Glutamatergic neuron (in vitro differentiated cells): ENCODE measurements at regions not wholly inside any gene's neighbourhood (a gene's known extent, or its start where the extent isn't known, plus 50 kb on each side); places are given as distances from the start of the nearest gene placed in this dataset.

Source experiments
- DNase-seq: peaks from one replicate; pipeline ENCODE4 v3.0.0; 2022
- H3K27ac Mint-ChIP-seq: one replicate; pipeline ENCODE4 v1.8.0; 2020; ENCODE audit warnings: mild to moderate bottlenecking, mixed read lengths, inconsistent platforms; ENCODE audit not compliant: unreplicated experiment
- H3K27me3 Mint-ChIP-seq: one replicate; pipeline ENCODE4 v1.8.0; 2020; ENCODE audit warnings: mild to moderate bottlenecking, moderate library complexity, mixed read lengths, inconsistent platforms; ENCODE audit not compliant: unreplicated experiment
- H3K36me3 Mint-ChIP-seq: one replicate; pipeline ENCODE4 v1.8.0; 2020; ENCODE audit warnings: mild to moderate bottlenecking, mixed read lengths, inconsistent platforms; ENCODE audit not compliant: unreplicated experiment
- H3K4me1 Mint-ChIP-seq: one replicate; pipeline ENCODE4 v1.8.0; 2020; ENCODE audit warnings: mild to moderate bottlenecking, low read depth, mixed read lengths, inconsistent platforms; ENCODE audit not compliant: unreplicated experiment
- H3K4me3 Mint-ChIP-seq: one replicate; pipeline ENCODE4 v1.8.0; 2020; ENCODE audit warnings: mild to moderate bottlenecking, mixed read lengths, inconsistent platforms; ENCODE audit not compliant: unreplicated experiment
- H3K9me3 Mint-ChIP-seq: one replicate; pipeline ENCODE4 v1.8.0; 2020; ENCODE audit warnings: mild to moderate bottlenecking, moderate library complexity, mixed read lengths, inconsistent platforms; ENCODE audit not compliant: unreplicated experiment
- TF ChIP-seq, protein P1 (sequence below): fragments of 200-600 bp; sonication (generic); IDR thresholded peaks from one replicate; pipeline ENCODE4 v1.5.0; 2021; ENCODE audit not compliant: partially characterized antibody, unreplicated experiment

DNA sequence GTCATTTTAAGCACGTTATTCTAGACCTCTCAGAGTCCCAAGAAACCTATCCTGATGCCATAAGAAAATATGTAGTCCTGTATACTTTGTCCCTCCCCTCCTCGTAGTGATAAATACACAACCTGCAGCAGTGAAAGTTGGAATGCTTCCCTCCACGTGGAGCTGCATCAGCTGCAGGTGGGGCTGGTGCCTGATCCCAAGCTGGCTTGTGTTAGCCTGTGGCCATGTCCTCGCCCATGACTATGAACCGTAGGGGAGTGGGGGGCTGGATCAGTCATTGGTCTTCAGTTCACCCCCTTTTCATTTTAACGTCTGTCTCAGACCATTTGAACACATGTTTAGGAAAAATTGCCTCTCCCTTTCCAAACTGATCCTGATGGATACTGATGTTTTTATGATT lies 171.4 kb upstream of the HABP2 start:
- Mint-ChIP-seq H3K36me3 (no peaks in the 10 kb centered on the region), H3K9me3 (no peaks in the 10 kb centered on the region), H3K27me3 (no peaks in the 10 kb centered on the region), H3K4me1 (peaks cover 2% of the 10 kb centered on the region), H3K4me3 (no peak overlapping the region), H3K27ac (no peak overlapping the region)
- TF ChIP-seq, protein P1, sequence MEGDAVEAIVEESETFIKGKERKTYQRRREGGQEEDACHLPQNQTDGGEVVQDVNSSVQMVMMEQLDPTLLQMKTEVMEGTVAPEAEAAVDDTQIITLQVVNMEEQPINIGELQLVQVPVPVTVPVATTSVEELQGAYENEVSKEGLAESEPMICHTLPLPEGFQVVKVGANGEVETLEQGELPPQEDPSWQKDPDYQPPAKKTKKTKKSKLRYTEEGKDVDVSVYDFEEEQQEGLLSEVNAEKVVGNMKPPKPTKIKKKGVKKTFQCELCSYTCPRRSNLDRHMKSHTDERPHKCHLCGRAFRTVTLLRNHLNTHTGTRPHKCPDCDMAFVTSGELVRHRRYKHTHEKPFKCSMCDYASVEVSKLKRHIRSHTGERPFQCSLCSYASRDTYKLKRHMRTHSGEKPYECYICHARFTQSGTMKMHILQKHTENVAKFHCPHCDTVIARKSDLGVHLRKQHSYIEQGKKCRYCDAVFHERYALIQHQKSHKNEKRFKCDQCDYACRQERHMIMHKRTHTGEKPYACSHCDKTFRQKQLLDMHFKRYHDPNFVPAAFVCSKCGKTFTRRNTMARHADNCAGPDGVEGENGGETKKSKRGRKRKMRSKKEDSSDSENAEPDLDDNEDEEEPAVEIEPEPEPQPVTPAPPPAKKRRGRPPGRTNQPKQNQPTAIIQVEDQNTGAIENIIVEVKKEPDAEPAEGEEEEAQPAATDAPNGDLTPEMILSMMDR, result no peak
- no peak for DNase-seq

DNA sequence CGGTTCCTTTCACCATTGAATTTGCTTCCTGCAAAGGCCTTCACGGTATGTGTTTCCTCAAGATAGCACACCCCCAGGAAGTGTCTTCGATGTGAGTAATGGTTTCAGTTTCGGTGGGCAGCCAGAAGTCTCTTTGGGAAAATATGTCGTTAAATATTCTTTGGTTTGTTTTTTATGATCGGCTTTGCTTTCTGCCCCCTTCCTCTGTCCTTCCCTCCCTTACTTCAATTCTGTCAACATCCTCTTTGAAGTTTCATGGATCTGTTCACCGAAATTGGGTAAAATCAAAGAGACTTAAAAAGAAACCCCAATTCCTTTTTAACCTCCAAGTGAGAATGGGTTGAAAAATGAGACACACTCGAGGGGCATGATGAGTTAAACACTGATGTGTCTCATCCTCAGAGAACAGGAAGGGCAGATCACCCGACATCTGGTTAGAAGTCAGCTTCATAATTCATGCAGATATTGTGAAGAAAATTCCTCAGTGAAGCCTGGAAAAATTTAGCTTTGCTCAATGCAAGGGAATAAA lies 170.8 kb upstream of the HABP2 start:
- no peaks in the 10 kb centered on the region for H3K36me3 Mint-ChIP-seq
- H3K9me3 Mint-ChIP-seq, result no peaks in the 10 kb centered on the region
- no peak for DNase-seq
- no peak overlapping the region for H3K4me3 Mint-ChIP-seq
- H3K4me1 Mint-ChIP-seq, result peaks cover 2% of the 10 kb centered on the region
- TF ChIP-seq, protein P1, result no peak
- H3K27ac Mint-ChIP-seq, result no peak overlapping the region
- no peaks in the 10 kb centered on the region for H3K27me3 Mint-ChIP-seq

DNA sequence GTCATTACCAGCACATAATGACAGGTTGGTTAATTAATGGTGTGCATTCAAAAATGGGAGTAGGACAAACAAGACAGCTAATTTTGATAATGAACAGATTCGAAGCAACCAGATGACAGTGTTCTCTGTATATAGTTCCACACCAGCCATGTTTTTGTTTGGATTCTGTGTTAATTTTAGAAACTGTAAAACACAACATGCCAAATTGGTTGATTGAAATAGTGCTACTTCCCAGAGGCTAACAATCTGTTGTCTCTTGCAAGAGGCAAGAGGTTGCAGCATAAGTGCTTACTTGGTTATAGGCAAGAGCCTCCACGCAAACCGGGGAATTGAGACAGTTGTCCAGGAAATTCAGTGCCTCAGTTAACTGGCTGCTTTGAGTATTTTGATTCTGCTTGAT lies 170.2 kb upstream of the HABP2 start:
- H3K27ac Mint-ChIP-seq, result no peak overlapping the region
- no peaks in the 10 kb centered on the region for H3K9me3 Mint-ChIP-seq

DNA sequence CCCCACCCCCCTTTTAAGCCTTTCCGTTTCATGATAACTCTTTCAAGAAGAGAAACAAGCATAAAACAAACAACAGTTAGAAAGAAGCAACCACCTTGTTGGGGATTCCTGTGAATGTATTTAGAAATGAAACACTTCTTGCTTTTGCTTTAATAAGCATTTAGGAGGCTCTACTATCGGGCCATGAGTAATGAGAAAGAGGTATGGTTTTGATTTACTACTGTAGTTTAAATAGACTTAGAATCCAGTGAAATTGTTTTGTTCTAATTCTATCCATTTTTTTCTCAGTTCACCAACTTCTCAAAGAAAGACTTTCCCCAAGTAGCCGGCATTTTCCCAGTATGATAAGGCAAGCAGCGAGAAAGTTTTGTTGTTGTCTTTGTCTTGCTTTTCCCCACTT lies 168.7 kb upstream of the HABP2 start:
- peaks cover 2% of the 10 kb centered on the region for H3K4me1 Mint-ChIP-seq
- no peak for DNase-seq
- H3K36me3 Mint-ChIP-seq, result no peaks in the 10 kb centered on the region
- no peaks in the 10 kb centered on the region for H3K9me3 Mint-ChIP-seq
- H3K27me3 Mint-ChIP-seq, result no peaks in the 10 kb centered on the region
- TF ChIP-seq, protein P1, result no peak
- no peak overlapping the region for H3K27ac Mint-ChIP-seq
- H3K4me3 Mint-ChIP-seq, result no peak overlapping the region

More for the DNA sequence above, 170.2 kb upstream of the HABP2 start:
- no peak for DNase-seq
- TF ChIP-seq, protein P1, result no peak
- no peak overlapping the region for H3K4me3 Mint-ChIP-seq
- no peaks in the 10 kb centered on the region for H3K27me3 Mint-ChIP-seq
- peaks cover 2% of the 10 kb centered on the region for H3K4me1 Mint-ChIP-seq
- H3K36me3 Mint-ChIP-seq, result no peaks in the 10 kb centered on the region

DNA sequence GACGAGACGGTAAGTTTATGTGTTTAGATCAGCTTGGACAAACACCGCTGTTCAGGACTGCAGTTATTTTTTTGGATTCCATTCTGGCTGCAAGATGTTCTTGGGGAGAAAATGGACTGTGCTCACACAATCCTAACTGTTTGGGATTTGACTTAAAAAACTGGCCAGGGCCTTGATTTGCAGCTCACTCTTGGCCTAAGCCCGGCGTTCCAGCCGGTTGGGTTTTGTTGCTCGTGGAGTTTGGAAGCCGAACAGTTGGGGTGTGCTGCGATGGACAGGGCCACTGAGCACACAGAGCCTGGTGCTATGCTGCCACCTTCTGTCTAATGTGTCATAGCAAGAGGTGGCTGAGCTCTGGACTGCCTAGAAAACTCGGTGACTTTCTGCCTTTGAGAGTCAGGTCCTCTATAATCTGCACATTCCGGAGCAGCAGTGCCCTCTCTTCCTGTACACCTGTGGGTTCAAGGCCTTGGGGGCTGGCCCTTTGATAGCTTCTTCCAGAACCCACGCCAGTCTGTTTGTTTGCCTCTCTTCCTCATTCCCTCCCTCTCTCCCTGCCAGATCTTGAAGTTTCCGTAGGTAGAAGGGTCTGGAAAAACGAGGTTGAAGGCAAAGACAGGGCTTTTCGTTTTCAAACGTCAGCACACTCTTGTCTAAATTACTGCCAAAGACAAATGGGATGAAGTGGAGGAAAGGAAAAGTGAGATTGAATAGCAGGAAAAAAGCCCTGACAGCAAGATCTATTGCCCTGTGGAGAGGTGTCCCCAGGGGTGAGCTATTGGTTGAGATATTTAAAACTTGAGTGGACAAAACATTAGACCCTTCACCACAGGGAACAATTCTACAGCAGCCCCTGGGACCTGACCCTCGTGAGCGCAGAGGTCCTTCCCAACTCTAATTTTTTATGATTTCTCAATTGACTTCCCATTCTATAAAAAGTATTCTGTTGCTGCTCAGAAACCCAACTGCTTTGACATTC lies 167.5 kb upstream of the HABP2 start:
- TF ChIP-seq, protein P1, result peak; percentile 64
- Mint-ChIP-seq H3K9me3 (no peaks in the 10 kb centered on the region), H3K4me1 (peaks cover 2% of the 10 kb centered on the region), H3K36me3 (no peaks in the 10 kb centered on the region), H3K4me3 (no peak overlapping the region), H3K27ac (no peak overlapping the region), H3K27me3 (no peaks in the 10 kb centered on the region)
- DNase-seq, result peak; percentile 71
